K562 (cell line): ENCODE measurements at regions not wholly inside any gene's neighbourhood (a gene's known extent, or its start where the extent isn't known, plus 50 kb on each side); places are given as distances from the start of the nearest gene placed in this dataset.

Source experiments
- CBFB ChIP-seq: sonication (generic); formaldehyde crosslinking; IDR thresholded peaks from 2 replicates; pipeline ENCODE4 v1.4.0; 2020; ENCODE audit warnings: mild to moderate bottlenecking, missing genetic modification reagents
- CHCHD3 ChIP-seq: fragments of 250-450 bp; sonication (Bioruptor Pico); IDR thresholded peaks from 2 replicates; pipeline ENCODE4 v2.1.2; 2022; ENCODE audit warnings: mild to moderate bottlenecking
- CREB1 ChIP-seq, 2 experiments: sonication (generic) in 1 of 2; formaldehyde crosslinking in 1 of 2; IDR thresholded peaks; 2 replicates each; pipeline versions ENCODE4 v1.6.1 to v1.8.0; 2012 to 2022; ENCODE audit warnings: inconsistent platforms in 1 of 2, mild to moderate bottlenecking in 1 of 2, missing genetic modification reagents in 1 of 2, moderate library complexity in 1 of 2
- CSDE1 ChIP-seq, 2 experiments: fragments of 450-650 bp; IDR thresholded peaks; 2 replicates each; pipeline ENCODE4 v1.6.1; 2016; ENCODE audit warnings: mild to moderate bottlenecking in 1 of 2
- EP300 ChIP-seq: IDR thresholded peaks from 2 replicates; pipeline ENCODE4 v1.6.1; 2012; ENCODE audit warnings: low read length, improper control_type of control experiment
- FOS ChIP-seq: IDR thresholded peaks from 3 replicates; pipeline ENCODE4 v1.6.1; 2011; ENCODE audit not compliant: insufficient read length; ENCODE audit errors: extremely low read depth
- GABPA ChIP-seq: fragments of 200-800 bp; sonication (Bioruptor generic); conservative IDR thresholded peaks from 2 replicates; pipeline ENCODE4 v1.6.1; 2016; ENCODE audit warnings: low read depth, missing genetic modification characterization, missing compliant biosample characterization
- HMBOX1 ChIP-seq: sonication (generic); IDR thresholded peaks from 2 replicates; pipeline ENCODE4 v1.6.1; 2016
- KLF6 ChIP-seq: fragments of 250-450 bp; sonication (Bioruptor Pico); IDR thresholded peaks from 2 replicates; pipeline ENCODE4 v1.4.0; 2020; ENCODE audit warnings: mild to moderate bottlenecking, moderate library complexity, borderline replicate concordance
- MNT ChIP-seq, 2 experiments: fragments of 450-650 bp; conservative IDR thresholded peaks; 2 replicates each; pipeline ENCODE4 v1.6.1; 2017; ENCODE audit warnings: mild to moderate bottlenecking in 2 of 2, moderate library complexity in 2 of 2
- POLR2G ChIP-seq: fragments of 200-400 bp; formaldehyde crosslinking; IDR thresholded peaks from 2 replicates; pipeline ENCODE4 v1.6.1; 2017; ENCODE audit warnings: low read depth, mild to moderate bottlenecking, antibody characterized with exemption, low read length, moderate library complexity
- POLR2H ChIP-seq: IDR thresholded peaks from 2 replicates; pipeline ENCODE4 v1.6.1; 2016; ENCODE audit warnings: missing genetic modification characterization, low read depth, mild to moderate bottlenecking, control low read depth, missing compliant biosample characterization, moderate library complexity
- PRMT5 ChIP-seq: sonication (generic); formaldehyde crosslinking; IDR thresholded peaks from 2 replicates; pipeline ENCODE4 v1.5.0; 2020; ENCODE audit warnings: missing genetic modification reagents
- TBL1XR1 ChIP-seq, 2 experiments: IDR thresholded peaks; 2 replicates each; pipeline ENCODE4 v1.6.1; 2012; ENCODE audit warnings: improper control_type of control experiment in 2 of 2, low read length in 2 of 2, mild to moderate bottlenecking in 1 of 2
- TRIM28 ChIP-seq: fragments of 450-650 bp; IDR thresholded peaks from 2 replicates; pipeline ENCODE4 v1.6.1; 2017
- ZFP36 ChIP-seq: fragments of 150-350 bp; IDR thresholded peaks from 2 replicates; pipeline ENCODE4 v1.6.1; 2018; ENCODE audit warnings: low read length, low read depth; ENCODE audit not compliant: partially characterized antibody
- ZNF133 ChIP-seq: fragments of 250-450 bp; sonication (Bioruptor Pico); IDR thresholded peaks from 2 replicates; pipeline ENCODE4 v1.4.0; 2020; ENCODE audit warnings: mild to moderate bottlenecking
- ZNF780A ChIP-seq: fragments of 250-450 bp; sonication (Bioruptor Pico); IDR thresholded peaks from 2 replicates; pipeline ENCODE4 v1.5.0; 2021; ENCODE audit warnings: mild to moderate bottlenecking
- ZSCAN32 ChIP-seq: fragments of 450-650 bp; formaldehyde crosslinking; IDR thresholded peaks from 2 replicates; pipeline ENCODE4 v1.4.0; 2020; ENCODE audit warnings: mild to moderate bottlenecking, moderate library complexity
- TF ChIP-seq, protein P1 (sequence below): fragments of 200-400 bp; formaldehyde crosslinking; IDR thresholded peaks from 2 replicates; pipeline ENCODE4 v1.6.1; 2017; ENCODE audit warnings: mild to moderate bottlenecking, low read depth, low read length, moderate library complexity
- TF ChIP-seq, protein P2 (sequence below): fragments of 450-650 bp; IDR thresholded peaks from 2 replicates; pipeline ENCODE4 v1.6.1; 2016; ENCODE audit warnings: borderline replicate concordance

DNA sequence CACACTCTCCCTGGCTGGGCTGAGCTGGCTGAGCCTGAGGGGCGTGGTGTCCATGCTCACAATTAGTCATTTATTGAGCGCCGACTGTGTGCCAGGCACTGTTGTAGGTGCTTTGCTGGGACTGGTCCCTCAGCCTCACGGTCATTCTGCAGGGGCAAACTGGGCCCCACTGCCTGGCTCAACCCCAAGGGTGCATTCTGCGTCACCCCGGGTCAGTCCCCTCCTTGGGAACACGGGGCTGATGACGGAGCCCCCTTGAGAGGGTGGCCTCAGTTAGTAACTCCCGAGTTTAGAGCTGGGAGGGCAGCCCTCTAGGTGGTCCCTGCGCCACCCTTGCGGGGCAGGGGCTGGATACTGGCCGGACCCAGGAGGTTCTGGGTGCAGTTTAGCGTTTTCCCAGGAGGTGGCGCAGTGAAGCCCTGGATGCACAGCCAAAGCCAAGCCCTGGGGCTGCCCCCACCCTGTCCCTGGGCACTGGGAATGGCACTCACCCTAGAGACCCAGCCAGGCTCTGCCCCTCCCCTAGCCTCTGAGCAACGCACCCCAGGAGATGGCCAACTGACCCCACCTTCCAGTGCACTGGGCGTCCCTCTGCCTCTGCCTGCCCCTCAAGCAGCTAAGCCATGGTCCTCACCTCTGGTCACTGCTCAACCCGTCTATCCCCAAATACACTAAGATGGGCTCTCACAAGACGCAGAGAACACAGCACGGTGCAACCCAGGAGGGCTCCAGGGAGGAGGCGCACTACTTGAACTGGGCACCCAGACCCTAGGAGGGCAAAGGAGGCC is 243.2 kb upstream of the GSE1 start (continued):
- TF ChIP-seq CHCHD3 (no peak), HMBOX1 (no peak), CSDE1 (IDR thresholded peaks at IDR 0.05) (no peak), ZNF780A (CRISPR knock-in tag) (no peak), POLR2G (no peak), TBL1XR1 (IDR thresholded peaks at IDR 0.05; ENCODE audit: low read length in 2 of 2) (no peak), CREB1 (IDR thresholded peaks at IDR 0.05) (no peak), CREB1 (CRISPR knock-in tag; IDR thresholded peaks at IDR 0.05) (0 out of 2 replicates have a peak, but pooled peaks have one; percentile 23), POLR2H (tag) (no peak), FOS (no peak), CBFB (CRISPR knock-in tag) (no peak), MNT (conservative IDR thresholded peaks at IDR 0.05) (no peak), TRIM28 (no peak; the same call in 1 of the 2 replicates), GABPA (tag) (no peak), KLF6 (CRISPR knock-in tag) (no peak), ZFP36 (peak; percentile 99), ZSCAN32 (CRISPR knock-in tag) (no peak), ZNF133 (CRISPR knock-in tag) (no peak), PRMT5 (no peak), EP300 (no peak; the same call in 1 of the 2 replicates)
- TF ChIP-seq, protein P1, sequence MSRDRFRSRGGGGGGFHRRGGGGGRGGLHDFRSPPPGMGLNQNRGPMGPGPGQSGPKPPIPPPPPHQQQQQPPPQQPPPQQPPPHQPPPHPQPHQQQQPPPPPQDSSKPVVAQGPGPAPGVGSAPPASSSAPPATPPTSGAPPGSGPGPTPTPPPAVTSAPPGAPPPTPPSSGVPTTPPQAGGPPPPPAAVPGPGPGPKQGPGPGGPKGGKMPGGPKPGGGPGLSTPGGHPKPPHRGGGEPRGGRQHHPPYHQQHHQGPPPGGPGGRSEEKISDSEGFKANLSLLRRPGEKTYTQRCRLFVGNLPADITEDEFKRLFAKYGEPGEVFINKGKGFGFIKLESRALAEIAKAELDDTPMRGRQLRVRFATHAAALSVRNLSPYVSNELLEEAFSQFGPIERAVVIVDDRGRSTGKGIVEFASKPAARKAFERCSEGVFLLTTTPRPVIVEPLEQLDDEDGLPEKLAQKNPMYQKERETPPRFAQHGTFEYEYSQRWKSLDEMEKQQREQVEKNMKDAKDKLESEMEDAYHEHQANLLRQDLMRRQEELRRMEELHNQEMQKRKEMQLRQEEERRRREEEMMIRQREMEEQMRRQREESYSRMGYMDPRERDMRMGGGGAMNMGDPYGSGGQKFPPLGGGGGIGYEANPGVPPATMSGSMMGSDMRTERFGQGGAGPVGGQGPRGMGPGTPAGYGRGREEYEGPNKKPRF: no peak
- TF ChIP-seq, protein P2, sequence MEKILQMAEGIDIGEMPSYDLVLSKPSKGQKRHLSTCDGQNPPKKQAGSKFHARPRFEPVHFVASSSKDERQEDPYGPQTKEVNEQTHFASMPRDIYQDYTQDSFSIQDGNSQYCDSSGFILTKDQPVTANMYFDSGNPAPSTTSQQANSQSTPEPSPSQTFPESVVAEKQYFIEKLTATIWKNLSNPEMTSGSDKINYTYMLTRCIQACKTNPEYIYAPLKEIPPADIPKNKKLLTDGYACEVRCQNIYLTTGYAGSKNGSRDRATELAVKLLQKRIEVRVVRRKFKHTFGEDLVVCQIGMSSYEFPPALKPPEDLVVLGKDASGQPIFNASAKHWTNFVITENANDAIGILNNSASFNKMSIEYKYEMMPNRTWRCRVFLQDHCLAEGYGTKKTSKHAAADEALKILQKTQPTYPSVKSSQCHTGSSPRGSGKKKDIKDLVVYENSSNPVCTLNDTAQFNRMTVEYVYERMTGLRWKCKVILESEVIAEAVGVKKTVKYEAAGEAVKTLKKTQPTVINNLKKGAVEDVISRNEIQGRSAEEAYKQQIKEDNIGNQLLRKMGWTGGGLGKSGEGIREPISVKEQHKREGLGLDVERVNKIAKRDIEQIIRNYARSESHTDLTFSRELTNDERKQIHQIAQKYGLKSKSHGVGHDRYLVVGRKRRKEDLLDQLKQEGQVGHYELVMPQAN: no peak
